Neural cell (in vitro differentiated cells): ENCODE measurements at regions not wholly inside any gene's neighbourhood (a gene's known extent, or its start where the extent isn't known, plus 50 kb on each side); places are given as distances from the start of the nearest gene placed in this dataset.

Experiments
- TAF1 ChIP-seq: IDR thresholded peaks from 2 replicates; pipeline ENCODE4 v1.6.1; 2012; ENCODE audit warnings: low read depth
- TF ChIP-seq, protein P1 (sequence below): IDR thresholded peaks from 2 replicates; pipeline ENCODE4 v1.6.1; 2012; ENCODE audit warnings: borderline replicate concordance

DNA sequence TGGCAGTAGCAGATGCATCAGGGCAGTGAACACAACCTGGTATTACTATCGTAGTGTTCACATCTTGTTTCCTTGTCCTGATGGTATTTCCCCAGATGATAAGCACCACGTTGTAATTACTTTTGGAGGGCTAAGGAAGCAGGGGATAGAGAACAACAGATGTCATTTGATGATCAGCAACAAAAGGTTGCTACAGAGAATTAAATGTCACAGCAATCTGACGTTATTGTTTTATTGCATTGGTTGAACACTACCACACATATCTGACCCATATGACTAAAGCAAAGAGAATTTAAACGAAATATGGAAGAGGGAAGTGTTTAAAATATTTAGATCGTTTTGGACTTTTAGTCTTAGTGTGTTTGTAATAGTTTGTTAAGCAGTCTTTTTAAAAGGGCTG is 408.3 kb downstream of the SH3GL2 start:
- no peak for TF ChIP-seq TAF1
- TF ChIP-seq, protein P1, sequence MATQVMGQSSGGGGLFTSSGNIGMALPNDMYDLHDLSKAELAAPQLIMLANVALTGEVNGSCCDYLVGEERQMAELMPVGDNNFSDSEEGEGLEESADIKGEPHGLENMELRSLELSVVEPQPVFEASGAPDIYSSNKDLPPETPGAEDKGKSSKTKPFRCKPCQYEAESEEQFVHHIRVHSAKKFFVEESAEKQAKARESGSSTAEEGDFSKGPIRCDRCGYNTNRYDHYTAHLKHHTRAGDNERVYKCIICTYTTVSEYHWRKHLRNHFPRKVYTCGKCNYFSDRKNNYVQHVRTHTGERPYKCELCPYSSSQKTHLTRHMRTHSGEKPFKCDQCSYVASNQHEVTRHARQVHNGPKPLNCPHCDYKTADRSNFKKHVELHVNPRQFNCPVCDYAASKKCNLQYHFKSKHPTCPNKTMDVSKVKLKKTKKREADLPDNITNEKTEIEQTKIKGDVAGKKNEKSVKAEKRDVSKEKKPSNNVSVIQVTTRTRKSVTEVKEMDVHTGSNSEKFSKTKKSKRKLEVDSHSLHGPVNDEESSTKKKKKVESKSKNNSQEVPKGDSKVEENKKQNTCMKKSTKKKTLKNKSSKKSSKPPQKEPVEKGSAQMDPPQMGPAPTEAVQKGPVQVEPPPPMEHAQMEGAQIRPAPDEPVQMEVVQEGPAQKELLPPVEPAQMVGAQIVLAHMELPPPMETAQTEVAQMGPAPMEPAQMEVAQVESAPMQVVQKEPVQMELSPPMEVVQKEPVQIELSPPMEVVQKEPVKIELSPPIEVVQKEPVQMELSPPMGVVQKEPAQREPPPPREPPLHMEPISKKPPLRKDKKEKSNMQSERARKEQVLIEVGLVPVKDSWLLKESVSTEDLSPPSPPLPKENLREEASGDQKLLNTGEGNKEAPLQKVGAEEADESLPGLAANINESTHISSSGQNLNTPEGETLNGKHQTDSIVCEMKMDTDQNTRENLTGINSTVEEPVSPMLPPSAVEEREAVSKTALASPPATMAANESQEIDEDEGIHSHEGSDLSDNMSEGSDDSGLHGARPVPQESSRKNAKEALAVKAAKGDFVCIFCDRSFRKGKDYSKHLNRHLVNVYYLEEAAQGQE = no peak
